ENCODE measurements at regions not wholly inside any gene's neighbourhood (a gene's known extent, or its start where the extent isn't known, plus 50 kb on each side); places are given as distances from the start of the nearest gene placed in this dataset.

- DNase-seq, result no peak
Observed at GRCh38 chr16:79295162-79295561, 305.4 kb downstream of the MAF start.

- DNase-seq, result no peak
Observed at GRCh38 chr16:79294568-79294967, 306.0 kb downstream of the MAF start.

- no peak for DNase-seq
Observed at GRCh38 chr16:79293836-79294460, 306.6 kb downstream of the MAF start.

- DNase-seq, result no peak
Observed at GRCh38 chr16:79288066-79288465, 312.5 kb downstream of the MAF start.

GRCh38 chr16:79287424-79287917 lies 313.1 kb downstream of the MAF start:
- no peak for DNase-seq

- DNase-seq, result no peak
Observed at GRCh38 chr16:79286646-79287423, 313.7 kb downstream of the MAF start.

- DNase-seq, result no peak
Observed at GRCh38 chr16:79284766-79285165, 315.8 kb downstream of the MAF start.

GRCh38 chr16:79283578-79283977 lies 317.0 kb downstream of the MAF start:
- DNase-seq, result no peak

- DNase-seq, result no peak
Observed at GRCh38 chr16:79282806-79283205, 317.7 kb downstream of the MAF start.

GRCh38 chr16:79278506-79278905 lies 322.0 kb downstream of the MAF start:
- DNase-seq, result peak; percentile 77

GRCh38 chr16:79276501-79276900 lies 324.0 kb downstream of the MAF start:
- DNase-seq, result no peak

- DNase-seq, result no peak
Observed at GRCh38 chr16:79274264-79274663, 326.3 kb downstream of the MAF start.

- peak; percentile 80 for DNase-seq
Observed at GRCh38 chr16:79272141-79272577, 328.4 kb downstream of the MAF start.

GRCh38 chr16:79271583-79271982 lies 329.0 kb downstream of the MAF start:
- no peak for DNase-seq

- no peak for DNase-seq
Observed at GRCh38 chr16:79270011-79270410, 330.5 kb downstream of the MAF start.

GRCh38 chr16:79269211-79269863 lies 331.2 kb downstream of the MAF start:
- DNase-seq, result peak; percentile 77

GRCh38 chr16:79267781-79268180 lies 332.8 kb downstream of the MAF start:
- peak; percentile 80 for DNase-seq

GRCh38 chr16:79267146-79267545 lies 333.4 kb downstream of the MAF start:
- no peak for DNase-seq

GRCh38 chr16:79265701-79266100 lies 334.8 kb downstream of the MAF start:
- DNase-seq, result no peak

- no peak for DNase-seq
Observed at GRCh38 chr16:79265196-79265595, 335.3 kb downstream of the MAF start.

GRCh38 chr16:79264237-79265109 lies 336.1 kb downstream of the MAF start:
- no peak for DNase-seq

GRCh38 chr16:79263425-79263824 lies 337.1 kb downstream of the MAF start:
- no peak for DNase-seq

Measured in stimulated activated CD8-positive, alpha-beta memory T cell treated with anti-CD3 and anti-CD28 coated beads, Interleukin-4, amount 100 ng/mL, for 48 hours (primary cell).